BLaER1 (cell line): ENCODE measurements at regions not wholly inside any gene's neighbourhood (a gene's known extent, or its start where the extent isn't known, plus 50 kb on each side); places are given as distances from the start of the nearest gene placed in this dataset.

Experiments
- H3K27ac ChIP-seq: shearing (Covaris generic); formaldehyde crosslinking; 2 replicates; pipeline ENCODE4 v1.8.1; 2022
- H3K27me3 ChIP-seq: shearing (Covaris generic); formaldehyde crosslinking; 2 replicates; pipeline ENCODE4 v1.8.1; 2022
- H3K36me3 ChIP-seq: shearing (Covaris generic); formaldehyde crosslinking; 2 replicates; pipeline ENCODE4 v1.8.1; 2022
- H3K4me1 ChIP-seq: shearing (Covaris generic); formaldehyde crosslinking; 2 replicates; pipeline ENCODE4 v1.8.1; 2022
- H3K4me2 ChIP-seq: shearing (Covaris generic); formaldehyde crosslinking; 2 replicates; pipeline ENCODE4 v1.8.1; 2022
- H3K4me3 ChIP-seq: shearing (Covaris generic); formaldehyde crosslinking; 2 replicates; pipeline ENCODE4 v1.8.1; 2022
- H3K9ac ChIP-seq: shearing (Covaris generic); formaldehyde crosslinking; 2 replicates; pipeline ENCODE4 v1.8.1; 2022
- H3K9me3 ChIP-seq: shearing (Covaris generic); formaldehyde crosslinking; 2 replicates; pipeline ENCODE4 v1.8.1; 2022
- H4K20me1 ChIP-seq: shearing (Covaris generic); formaldehyde crosslinking; 2 replicates; pipeline ENCODE4 v1.8.1; 2022
- Cebpa-rat ChIP-seq: shearing (Covaris generic); IDR thresholded peaks from 2 replicates; pipeline ENCODE4 v1.8.1; 2022

GRCh38 chr9:10806868-10807267 lies 194.1 kb upstream of the PTPRD start:
- Histone ChIP-seq H3K9me3 (no peaks in the 10 kb centered on the region), H3K4me2 (no peak overlapping the region)

DNA sequence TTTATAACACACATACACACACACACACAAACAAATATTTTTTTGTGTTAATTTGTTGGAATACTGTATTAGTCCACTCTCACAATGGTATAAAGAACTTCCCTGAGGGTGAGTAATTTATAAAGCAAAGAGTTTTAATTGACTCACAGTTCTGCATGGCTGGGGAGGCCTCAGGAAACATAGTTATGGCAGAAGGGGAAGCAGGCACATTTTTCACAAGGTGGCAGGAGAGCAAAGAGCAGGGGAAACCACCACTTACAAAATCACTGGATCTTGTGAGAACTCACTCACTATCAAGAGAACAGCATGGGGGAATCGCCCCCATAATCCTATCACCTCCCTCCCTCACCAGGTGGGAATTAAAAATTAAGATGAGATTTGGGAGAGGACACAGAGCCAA lies 205.4 kb upstream of the PTPRD start:
- Histone ChIP-seq H3K4me2 (no peak overlapping the region), H3K36me3 (no peaks in the 10 kb centered on the region), H3K27me3 (no peaks in the 10 kb centered on the region), H3K9ac (no peak overlapping the region), H3K27ac (no peak overlapping the region), H3K9me3 (peaks cover 7% of the 10 kb centered on the region), H3K4me1 (no peaks in the 10 kb centered on the region), H3K4me3 (no peak overlapping the region), H4K20me1 (no peaks in the 10 kb centered on the region)
- no peak for TF ChIP-seq Cebpa-rat

More at GRCh38 chr9:10806868-10807267, 194.1 kb upstream of the PTPRD start:
- H3K27ac ChIP-seq = no peak overlapping the region
- no peak for TF ChIP-seq Cebpa-rat
- H4K20me1 ChIP-seq = no peaks in the 10 kb centered on the region
- no peaks in the 10 kb centered on the region for H3K27me3 ChIP-seq
- H3K4me3 ChIP-seq = no peak overlapping the region
- peaks cover 14% of the 10 kb centered on the region for H3K4me1 ChIP-seq
- no peaks in the 10 kb centered on the region for H3K36me3 ChIP-seq
- no peak overlapping the region for H3K9ac ChIP-seq

GRCh38 chr9:10835791-10836463 lies 223.1 kb upstream of the PTPRD start:
- Histone ChIP-seq H3K9me3 (0 out of 2 replicates have a peak, but pooled peaks cover 6% of the 10 kb centered on the region), H3K9ac (no peak overlapping the region), H4K20me1 (no peaks in the 10 kb centered on the region), H3K4me1 (no peaks in the 10 kb centered on the region), H3K27ac (no peak overlapping the region), H3K4me2 (no peak overlapping the region), H3K36me3 (no peaks in the 10 kb centered on the region), H3K4me3 (no peak overlapping the region), H3K27me3 (no peaks in the 10 kb centered on the region)
- TF ChIP-seq Cebpa-rat = no peak

GRCh38 chr9:10843151-10843550 lies 230.3 kb upstream of the PTPRD start:
- TF ChIP-seq Cebpa-rat = no peak
- no peaks in the 10 kb centered on the region for H4K20me1 ChIP-seq
- H3K36me3 ChIP-seq = no peaks in the 10 kb centered on the region
- H3K9ac ChIP-seq = no peak overlapping the region
- no peaks in the 10 kb centered on the region for H3K27me3 ChIP-seq
- no peak overlapping the region for H3K4me2 ChIP-seq
- H3K4me3 ChIP-seq = no peak overlapping the region
- no peaks in the 10 kb centered on the region for H3K9me3 ChIP-seq
- no peaks in the 10 kb centered on the region for H3K4me1 ChIP-seq
- H3K27ac ChIP-seq = no peak overlapping the region

GRCh38 chr9:10855847-10856246 lies 243.0 kb upstream of the PTPRD start:
- H3K9me3 ChIP-seq = no peaks in the 10 kb centered on the region
- no peak overlapping the region for H3K27ac ChIP-seq
- TF ChIP-seq Cebpa-rat = no peak
- no peaks in the 10 kb centered on the region for H3K36me3 ChIP-seq
- no peaks in the 10 kb centered on the region for H3K4me1 ChIP-seq
- H3K4me3 ChIP-seq = no peak overlapping the region
- H3K4me2 ChIP-seq = no peak overlapping the region
- H3K27me3 ChIP-seq = no peaks in the 10 kb centered on the region
- H4K20me1 ChIP-seq = no peaks in the 10 kb centered on the region
- no peak overlapping the region for H3K9ac ChIP-seq

- no peak overlapping the region for H3K27ac ChIP-seq
- H3K27me3 ChIP-seq = no peaks in the 10 kb centered on the region
- H3K9ac ChIP-seq = no peak overlapping the region
- no peak for TF ChIP-seq Cebpa-rat
- no peak overlapping the region for H3K4me3 ChIP-seq
- H3K36me3 ChIP-seq = no peaks in the 10 kb centered on the region
- no peak overlapping the region for H3K4me2 ChIP-seq
- H3K9me3 ChIP-seq = no peaks in the 10 kb centered on the region
- no peaks in the 10 kb centered on the region for H4K20me1 ChIP-seq
- H3K4me1 ChIP-seq = no peaks in the 10 kb centered on the region
Measured at GRCh38 chr9:10858817-10859216, 246.0 kb upstream of the PTPRD start.

GRCh38 chr9:10863476-10863875 lies 250.7 kb upstream of the PTPRD start:
- H3K9ac ChIP-seq = no peak overlapping the region
- H3K27ac ChIP-seq = no peak overlapping the region
- no peaks in the 10 kb centered on the region for H3K4me1 ChIP-seq
- no peaks in the 10 kb centered on the region for H3K36me3 ChIP-seq
- TF ChIP-seq Cebpa-rat = no peak
- no peak overlapping the region for H3K4me2 ChIP-seq
- no peak overlapping the region for H3K4me3 ChIP-seq
- H4K20me1 ChIP-seq = no peaks in the 10 kb centered on the region
- no peaks in the 10 kb centered on the region for H3K9me3 ChIP-seq
- no peaks in the 10 kb centered on the region for H3K27me3 ChIP-seq

- Histone ChIP-seq H3K9ac (no peak overlapping the region), H3K27me3 (no peaks in the 10 kb centered on the region), H3K4me3 (no peak overlapping the region), H3K36me3 (no peaks in the 10 kb centered on the region), H3K9me3 (peaks cover 6% of the 10 kb centered on the region; the same call in 1 of the 2 replicates), H3K27ac (no peak overlapping the region), H3K4me2 (no peak overlapping the region), H3K4me1 (no peaks in the 10 kb centered on the region), H4K20me1 (no peaks in the 10 kb centered on the region)
- TF ChIP-seq Cebpa-rat = no peak
Measured at GRCh38 chr9:10867194-10867593, 254.4 kb upstream of the PTPRD start.

GRCh38 chr9:10869687-10870086 lies 256.9 kb upstream of the PTPRD start:
- no peaks in the 10 kb centered on the region for H4K20me1 ChIP-seq
- H3K27me3 ChIP-seq = no peaks in the 10 kb centered on the region
- H3K36me3 ChIP-seq = no peaks in the 10 kb centered on the region
- no peak for TF ChIP-seq Cebpa-rat
- no peak overlapping the region for H3K27ac ChIP-seq
- H3K4me3 ChIP-seq = no peak overlapping the region
- peaks cover 12% of the 10 kb centered on the region; the same call in 1 of the 2 replicates for H3K9me3 ChIP-seq
- no peak overlapping the region for H3K9ac ChIP-seq
- no peaks in the 10 kb centered on the region for H3K4me1 ChIP-seq
- H3K4me2 ChIP-seq = no peak overlapping the region

- no peaks in the 10 kb centered on the region for H4K20me1 ChIP-seq
- H3K9ac ChIP-seq = no peak overlapping the region
- TF ChIP-seq Cebpa-rat = no peak
- no peaks in the 10 kb centered on the region for H3K36me3 ChIP-seq
- H3K9me3 ChIP-seq = peaks cover 12% of the 10 kb centered on the region; the same call in 1 of the 2 replicates
- H3K27ac ChIP-seq = no peak overlapping the region
- H3K4me3 ChIP-seq = no peak overlapping the region
- H3K27me3 ChIP-seq = no peaks in the 10 kb centered on the region
- no peaks in the 10 kb centered on the region for H3K4me1 ChIP-seq
- H3K4me2 ChIP-seq = no peak overlapping the region
Measured at GRCh38 chr9:10873999-10874398, 261.2 kb upstream of the PTPRD start.

- TF ChIP-seq Cebpa-rat = no peak
- Histone ChIP-seq H4K20me1 (no peaks in the 10 kb centered on the region), H3K9me3 (peaks cover 12% of the 10 kb centered on the region; the same call in 1 of the 2 replicates), H3K9ac (no peak overlapping the region), H3K4me3 (no peak overlapping the region), H3K4me1 (no peaks in the 10 kb centered on the region), H3K4me2 (no peak overlapping the region), H3K27ac (no peak overlapping the region), H3K27me3 (no peaks in the 10 kb centered on the region), H3K36me3 (no peaks in the 10 kb centered on the region)
Measured at GRCh38 chr9:10875752-10876151, 262.9 kb upstream of the PTPRD start.
